SK-N-MC (cell line): ENCODE measurements at regions not wholly inside any gene's neighbourhood (a gene's known extent, or its start where the extent isn't known, plus 50 kb on each side); places are given as distances from the start of the nearest gene placed in this dataset.

Source experiments
- EZH2 ChIP-seq: fragments of 200-600 bp; sonication (generic); IDR thresholded peaks from one replicate; pipeline ENCODE4 v1.6.1; 2017; ENCODE audit warnings: antibody characterized with exemption
- FOXP2 ChIP-seq: optimal IDR thresholded peaks from 2 replicates; pipeline ENCODE3; 2011; ENCODE audit warnings: mild to moderate bottlenecking, moderate library complexity; ENCODE audit not compliant: insufficient read depth; ENCODE audit errors: extremely low read length, control extremely low read depth
- POLR2AphosphoS5 ChIP-seq: IDR thresholded peaks from 2 replicates; pipeline ENCODE4 v1.6.1; 2012; ENCODE audit warnings: mild to moderate bottlenecking, low read depth, low read length, borderline replicate concordance

- TF ChIP-seq POLR2AphosphoS5 (no peak), EZH2 (no peak), FOXP2 (no peak)
These were observed 337.8 kb downstream of the BUD13 start for GRCh38 chr11:116434986-116435385.
